Transverse colon (tissue), 4 donors: ENCODE measurements at regions not wholly inside any gene's neighbourhood (a gene's known extent, or its start where the extent isn't known, plus 50 kb on each side); places are given as distances from the start of the nearest gene placed in this dataset.

Source experiments
- DNase-seq: peaks from one replicate; pipeline ENCODE4 v3.0.0-alpha.2; 2019
- H3K27ac ChIP-seq, 4 donors: fragments of 200-600 bp; sonication (generic); 2 replicates each; pipeline ENCODE4 v1.5.1; 2016 to 2018; ENCODE audit warnings: inconsistent platforms in 4 of 4
- H3K27me3 ChIP-seq: fragments of 200-600 bp; sonication (generic); 2 replicates; pipeline ENCODE4 v1.5.1; 2017; ENCODE audit warnings: inconsistent platforms
- H3K36me3 ChIP-seq, 4 donors: fragments of 200-600 bp; sonication (generic); 2 replicates each; pipeline ENCODE4 v1.5.1; 2017 to 2019; ENCODE audit warnings: inconsistent platforms in 4 of 4
- H3K4me1 ChIP-seq, 4 donors: fragments of 200-600 bp; sonication (generic); 2 replicates each; pipeline ENCODE4 v1.5.1; 2017 to 2020; ENCODE audit warnings: inconsistent platforms in 4 of 4
- H3K4me3 ChIP-seq, 4 donors: fragments of 200-600 bp; sonication (generic); 1 replicate in 1 of 4; 2 replicates in 3 of 4; pipeline versions ENCODE4 v1.5.1 to v1.6.1; 2017 to 2019; ENCODE audit warnings: inconsistent platforms in 4 of 4
- H3K9me3 ChIP-seq, 2 donors: fragments of 200-600 bp; sonication (generic); 2 replicates each; pipeline ENCODE4 v1.5.1; 2017 to 2019; ENCODE audit warnings: inconsistent platforms in 2 of 2
- CTCF ChIP-seq, 5 experiments: fragments of 200-600 bp in 3 of 5; fragments of 450-650 bp in 2 of 5; sonication (generic) in 3 of 5; IDR thresholded peaks; 1 replicate in 2 of 5; 2 replicates in 3 of 5; pipeline ENCODE4 v1.5.1; 2016 to 2017; ENCODE audit warnings: antibody characterized with exemption in 5 of 5, inconsistent platforms in 3 of 5, mild to moderate bottlenecking in 2 of 5, moderate library complexity in 1 of 5
- EP300 ChIP-seq: sonication (generic); formaldehyde crosslinking; IDR thresholded peaks from one replicate; pipeline ENCODE4 v1.6.1; 2017; ENCODE audit warnings: antibody characterized with exemption, low read depth
- POLR2A ChIP-seq: fragments of 450-650 bp; IDR thresholded peaks from one replicate; pipeline ENCODE4 v1.6.1; 2016; ENCODE audit warnings: antibody characterized with exemption, mild to moderate bottlenecking, moderate library complexity
- POLR2AphosphoS5 ChIP-seq, 3 donors: sonication (generic); formaldehyde crosslinking; IDR thresholded peaks; one replicate each; pipeline ENCODE4 v1.6.1; 2016; ENCODE audit warnings: antibody characterized with exemption in 3 of 3
- WGBS, 2 donors: methylation state at CpG; one replicate each; pipeline ENCODE4 v1.1.5; 2018; ENCODE audit warnings: low coverage in 1 of 2; 5-methylcytosine and 5-hydroxymethylcytosine counted together
- in situ Hi-C, 4 donors: fragments of 200-750 bp; cut with MboI; loops; one replicate each; pipeline versions ENCODE4 v1.15.0 to v1.15.1; 2017; ENCODE audit warnings: low sequenced_read_pairs in 3 of 4, low pct_ligation_motif_present in 1 of 4, low pct_unique_long_range_greater_than_20kb in 1 of 4
- intact Hi-C: fragments of 100-400 bp; cut with DNase I; formaldehyde crosslinking; loops from one replicate; pipeline ENCODE4 v1.15.1; 2023; ENCODE audit warnings: low total_unique reads

GRCh38 chr11:79896258-79896657, 455.4 kb upstream of the TENM4 start:
- H3K36me3 ChIP-seq, result no peaks in the 10 kb centered on the region
- no peak overlapping the region for H3K27ac ChIP-seq
- H3K27me3 ChIP-seq, result no peaks in the 10 kb centered on the region
- H3K9me3 ChIP-seq, result no peaks in the 10 kb centered on the region
- no peak overlapping the region for H3K4me3 ChIP-seq
- TF ChIP-seq POLR2A (no peak), POLR2AphosphoS5 (IDR thresholded peaks at IDR 0.05) (no peak), EP300 (no peak), CTCF (IDR thresholded peaks at IDR 0.05) (no peak)
- in situ Hi-C loops (no loop called here), intact Hi-C loops (no loop called here)
- no peaks in the 10 kb centered on the region for H3K4me1 ChIP-seq
- DNase-seq, result no peak

- no peak for DNase-seq
- no peaks in the 10 kb centered on the region for H3K27me3 ChIP-seq
- H3K4me1 ChIP-seq, result no peaks in the 10 kb centered on the region
- in situ Hi-C loops (no loop called here), intact Hi-C loops (no loop called here)
- TF ChIP-seq POLR2A (no peak), CTCF (IDR thresholded peaks at IDR 0.05) (no peak), EP300 (no peak), POLR2AphosphoS5 (IDR thresholded peaks at IDR 0.05) (no peak)
- 66 to 67% methylated on average over 3 of the region's 3 CpGs for WGBS, 2 donors
- H3K4me3 ChIP-seq, result no peak overlapping the region
- no peaks in the 10 kb centered on the region for H3K9me3 ChIP-seq
- no peaks in the 10 kb centered on the region for H3K36me3 ChIP-seq
- no peak overlapping the region for H3K27ac ChIP-seq
These were observed 453.3 kb upstream of the TENM4 start for GRCh38 chr11:79894111-79894510.

- intact Hi-C loops (no loop called here), in situ Hi-C loops (no loop called here)
- TF ChIP-seq CTCF (IDR thresholded peaks at IDR 0.05), result no peak
- no peak for TF ChIP-seq POLR2A
- TF ChIP-seq EP300, result no peak
- TF ChIP-seq POLR2AphosphoS5 (IDR thresholded peaks at IDR 0.05), result no peak
- no peaks in the 10 kb centered on the region for H3K9me3 ChIP-seq
- no peaks in the 10 kb centered on the region for H3K4me1 ChIP-seq
- H3K27ac ChIP-seq, result no peak overlapping the region
- WGBS, 2 donors, result 13 to 54% methylated on average over 1 of the region's 1 CpG
- no peak for DNase-seq
- no peaks in the 10 kb centered on the region for H3K27me3 ChIP-seq
- no peaks in the 10 kb centered on the region for H3K36me3 ChIP-seq
- H3K4me3 ChIP-seq, result no peak overlapping the region
These were observed 449.4 kb upstream of the TENM4 start for GRCh38 chr11:79890272-79890671.

GRCh38 chr11:79864882-79865281, 424.1 kb upstream of the TENM4 start:
- DNase-seq, result peak; percentile 63
- TF ChIP-seq POLR2A (no peak), CTCF (IDR thresholded peaks at IDR 0.05) (no peak), POLR2AphosphoS5 (IDR thresholded peaks at IDR 0.05) (no peak), EP300 (no peak)
- H3K27ac ChIP-seq, result no peak overlapping the region
- 37% methylated on average over 6 of the region's 6 CpGs; no CpG with 5 or more reads in 1 of the 2 donors for WGBS, 2 donors
- no peaks in the 10 kb centered on the region for H3K36me3 ChIP-seq
- peaks cover 0 to 6% of the 10 kb centered on the region in 2 donors for H3K9me3 ChIP-seq
- no peak overlapping the region for H3K4me3 ChIP-seq
- in situ Hi-C loops (no loop called here), intact Hi-C loops (no loop called here)
- no peaks in the 10 kb centered on the region for H3K27me3 ChIP-seq
- peaks cover 0 to 5% (median 4%) of the 10 kb centered on the region in 4 donors for H3K4me1 ChIP-seq
